ENCODE measurements at regions not wholly inside any gene's neighbourhood (a gene's known extent, or its start where the extent isn't known, plus 50 kb on each side); places are given as distances from the start of the nearest gene placed in this dataset.

DNA sequence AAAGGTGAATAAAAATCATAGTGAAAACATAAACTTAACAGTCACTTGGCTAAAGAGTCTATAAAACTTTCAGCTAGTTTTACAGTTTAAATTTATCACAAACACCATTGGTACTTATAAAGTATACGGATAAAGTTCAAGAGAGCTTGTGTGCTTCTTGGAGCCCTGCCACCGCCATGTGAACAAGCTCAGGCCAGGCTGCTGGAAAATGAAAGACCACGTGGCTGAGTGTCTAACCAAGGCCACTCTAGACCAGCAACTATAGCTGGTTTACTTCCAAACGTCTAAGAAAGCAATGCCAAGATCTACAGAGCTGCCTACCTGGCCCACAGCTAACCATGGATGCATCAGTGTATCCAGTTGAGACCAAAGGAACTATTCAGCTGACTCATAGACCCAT lies 66.3 kb upstream of the API5 start:
- DNase-seq (ENCODE audit: low read depth in 2 of 2), result no peak

GRCh38 chr11:43250309-43250708 lies 61.5 kb upstream of the API5 start:
- no peak for DNase-seq (ENCODE audit: low read depth in 2 of 2)

DNA sequence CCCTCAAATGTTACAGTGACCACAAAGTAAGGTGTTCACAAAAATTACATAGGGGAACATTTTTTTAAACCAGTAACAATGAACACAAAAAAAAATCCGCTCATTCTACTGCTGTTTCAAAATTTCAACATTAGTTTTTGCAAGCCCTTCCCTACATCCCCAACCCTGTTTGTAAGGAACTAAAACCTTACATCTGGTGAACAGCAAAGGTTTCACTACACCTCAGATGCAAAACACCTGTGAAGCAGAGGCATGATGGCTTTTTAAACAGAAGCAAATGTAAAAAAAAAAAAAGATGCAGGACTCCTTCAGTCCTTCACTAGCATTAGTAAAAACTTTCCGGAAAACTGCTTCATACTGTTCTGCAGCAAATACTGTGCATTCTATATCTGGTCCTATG lies 50.0 kb upstream of the API5 start:
- DNase-seq (ENCODE audit: low read depth in 2 of 2), result no peak

Data from fibroblast of skin of left biceps (primary cell).